ENCODE measurements at regions not wholly inside any gene's neighbourhood (a gene's known extent, or its start where the extent isn't known, plus 50 kb on each side); places are given as distances from the start of the nearest gene placed in this dataset.

DNA sequence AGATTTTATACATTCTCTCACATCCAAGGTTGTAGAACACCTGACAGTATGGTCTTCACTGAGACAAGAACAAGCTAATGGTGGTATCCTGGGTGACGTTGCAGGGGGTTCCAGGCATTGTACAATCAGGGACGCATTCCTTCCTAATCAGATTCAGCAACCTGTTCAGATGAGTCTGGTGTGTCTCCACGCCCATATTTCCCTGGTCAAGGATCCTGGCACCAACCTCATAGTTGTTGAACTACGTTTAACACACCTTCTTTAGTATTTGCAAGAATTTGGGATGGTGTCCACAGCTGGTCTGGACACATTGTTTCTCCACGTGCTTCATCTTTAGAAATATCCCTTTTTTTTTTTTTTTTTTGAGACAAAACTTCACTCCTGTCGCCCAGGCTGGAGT lies 161.0 kb upstream of the CDYL start:
- no peak for DNase-seq

DNA sequence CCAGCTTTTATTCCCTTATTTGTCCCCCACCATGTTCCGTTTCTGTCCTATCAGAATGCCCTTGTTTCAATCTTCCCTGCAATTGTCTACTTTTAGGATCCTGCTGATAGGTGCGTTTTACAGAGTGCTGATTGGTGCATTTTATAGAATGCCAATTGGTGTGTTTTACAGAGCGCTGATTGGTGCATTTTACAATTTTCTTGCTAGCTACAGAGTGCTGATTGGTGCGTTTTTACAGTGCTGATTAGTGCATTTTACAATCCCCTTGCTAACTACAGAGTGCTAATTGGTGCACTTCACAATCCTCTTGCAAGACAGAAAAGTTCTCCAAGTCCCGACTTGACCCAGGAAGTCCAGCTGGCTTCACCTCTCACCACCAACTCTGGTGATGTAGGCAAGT lies 161.6 kb upstream of the CDYL start:
- DNase-seq: no peak

DNA sequence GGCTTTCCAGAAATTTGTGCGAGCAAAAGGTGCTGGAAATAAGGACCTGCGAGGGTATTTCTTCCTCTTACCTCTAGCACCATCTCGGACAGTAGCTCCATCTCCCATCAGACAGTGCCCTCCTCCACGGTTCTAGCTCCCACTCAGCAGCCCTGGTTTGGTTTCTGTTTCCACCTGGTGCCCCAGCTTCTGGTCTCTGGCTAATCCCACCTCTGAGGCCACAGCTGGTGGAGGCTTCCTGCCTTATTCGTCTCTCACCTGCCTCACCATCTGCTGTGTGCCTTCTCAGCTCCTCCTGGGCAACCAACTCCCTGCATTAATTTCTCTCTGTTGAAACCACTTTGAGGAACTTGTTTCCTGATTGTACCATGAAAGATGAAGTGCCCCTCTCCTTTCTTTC lies 162.4 kb upstream of the CDYL start:
- no peak for DNase-seq

DNA sequence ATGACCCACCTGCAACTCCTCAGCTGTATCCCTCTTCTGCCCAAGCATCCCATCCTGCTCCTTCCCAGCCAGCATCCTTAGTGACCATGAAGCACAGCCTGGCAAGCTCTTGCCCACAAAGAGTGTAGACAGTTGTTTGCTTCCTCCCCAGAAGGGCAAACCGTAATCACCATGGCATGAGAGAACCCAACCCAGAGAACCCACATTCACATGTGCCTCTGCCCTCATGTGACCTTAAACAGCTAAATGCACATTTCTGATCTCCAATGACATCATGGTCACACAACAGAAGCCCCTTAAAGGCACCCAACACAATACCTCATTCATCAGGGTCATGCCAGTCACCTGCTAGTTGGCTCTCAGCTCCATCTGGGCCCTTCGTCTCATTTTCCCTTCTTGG lies 162.8 kb upstream of the CDYL start:
- DNase-seq: no peak

DNA sequence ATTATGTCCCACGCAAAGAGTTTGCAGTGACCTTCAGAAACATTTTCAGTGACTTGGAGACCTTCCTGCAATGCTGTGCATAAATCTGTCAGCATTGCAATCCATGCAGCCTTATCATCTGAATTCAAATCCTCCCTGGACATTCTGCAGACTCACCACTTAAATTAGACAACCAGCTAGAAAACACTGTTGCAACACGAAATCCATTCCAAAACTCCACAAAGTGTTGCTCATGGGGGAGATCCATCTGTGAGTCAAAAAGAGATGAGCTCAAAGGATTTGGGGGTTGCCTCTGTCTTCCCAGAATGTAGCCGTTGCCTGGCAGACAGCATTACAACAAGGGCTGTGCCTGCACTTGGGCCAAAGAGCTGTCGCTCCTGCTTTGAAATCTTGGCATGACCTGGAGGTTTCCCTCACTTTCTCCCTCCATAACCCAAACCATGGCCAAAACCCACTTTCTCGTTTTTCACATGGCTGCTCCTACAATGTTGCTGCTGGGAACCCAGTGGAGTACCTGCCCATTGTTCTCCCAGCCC lies 163.5 kb upstream of the CDYL start:
- no peak for DNase-seq

DNA sequence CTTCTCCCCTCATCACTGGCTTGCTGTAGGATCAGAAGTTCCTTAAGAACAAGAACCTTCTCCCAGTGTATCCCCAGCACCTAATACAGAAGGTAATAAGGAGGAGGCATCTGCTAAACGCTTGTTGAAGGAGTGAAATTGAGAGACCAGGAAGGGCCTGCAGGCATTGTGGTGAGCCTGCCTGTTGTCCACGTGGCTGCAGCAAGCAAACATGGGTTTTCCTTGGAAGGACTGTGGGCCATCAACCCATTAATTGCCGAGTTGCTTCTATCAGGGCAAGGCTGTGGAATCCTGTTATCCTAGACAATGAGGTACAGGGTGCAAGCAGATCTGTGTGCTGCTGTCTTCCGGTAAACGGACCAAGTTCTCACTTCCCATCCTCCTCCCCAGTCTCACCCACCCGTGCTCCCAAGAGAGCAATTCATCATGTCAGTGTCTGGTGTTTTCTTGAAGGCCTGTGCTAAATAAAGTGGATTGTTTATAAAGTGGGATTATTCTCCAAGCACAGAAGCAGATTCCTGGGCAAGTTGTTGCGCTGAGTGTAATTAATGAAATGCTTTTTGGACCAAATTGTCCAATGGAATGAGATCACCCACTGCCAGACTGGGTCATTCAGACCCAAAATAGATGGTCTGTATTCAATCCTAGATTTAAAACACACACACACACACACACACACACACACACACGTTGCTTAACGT lies 164.6 kb upstream of the CDYL start:
- no peak for DNase-seq

DNA sequence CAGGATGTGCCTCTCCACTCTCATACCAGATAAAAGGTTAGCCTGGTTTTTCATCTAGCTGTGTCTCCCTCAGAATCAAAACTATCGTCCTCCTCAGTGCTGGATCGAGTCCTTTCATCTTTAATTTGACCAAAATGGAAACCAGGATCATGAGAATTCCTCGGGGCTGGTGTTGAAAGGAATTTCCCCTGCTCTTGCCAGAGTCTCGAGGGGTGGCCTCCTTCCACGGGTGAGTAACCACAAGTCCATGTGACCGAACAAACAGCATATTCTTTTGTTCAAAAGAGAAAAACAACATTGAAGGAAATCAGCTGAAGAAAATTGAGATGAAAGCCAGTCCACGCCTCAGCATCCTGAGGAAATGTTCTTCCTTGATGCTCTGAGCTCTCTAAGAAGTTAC lies 165.9 kb upstream of the CDYL start:
- DNase-seq: no peak

DNA sequence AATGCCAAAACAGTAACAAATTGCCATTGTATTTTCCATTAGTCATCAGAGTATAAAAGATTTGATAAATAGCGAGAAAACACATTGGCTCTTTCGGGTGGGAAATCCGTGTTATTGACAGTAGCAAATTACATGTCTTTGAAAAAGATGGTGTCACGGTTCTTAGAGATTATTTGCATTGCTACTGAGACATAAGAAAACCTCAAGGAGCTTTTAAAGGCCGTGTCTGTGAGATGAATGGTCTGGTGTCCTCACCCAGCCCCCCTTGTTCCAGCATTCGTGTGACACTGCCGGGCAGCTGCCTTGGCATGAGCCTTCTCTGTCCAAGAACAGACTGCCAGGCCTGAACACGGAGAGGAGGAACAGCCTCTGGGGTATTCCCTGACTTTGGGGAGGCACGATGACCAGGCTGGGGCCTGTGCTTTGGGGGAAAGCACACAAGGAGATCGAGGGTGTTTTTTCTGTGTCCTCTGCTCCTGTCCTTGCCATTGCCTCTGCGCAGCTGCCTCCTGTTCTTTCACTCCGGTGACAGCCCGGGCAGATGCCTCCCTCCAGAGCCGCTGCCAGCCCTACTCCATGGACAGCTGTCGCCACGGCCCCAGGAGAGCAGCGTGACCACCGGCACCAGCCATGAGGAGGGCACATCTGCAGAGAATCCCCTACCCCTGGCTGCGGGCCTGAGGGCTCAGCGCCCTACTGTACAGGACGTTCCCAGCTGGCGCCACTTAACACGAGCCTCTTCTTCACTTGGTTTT lies 167.7 kb upstream of the CDYL start:
- DNase-seq: no peak

DNA sequence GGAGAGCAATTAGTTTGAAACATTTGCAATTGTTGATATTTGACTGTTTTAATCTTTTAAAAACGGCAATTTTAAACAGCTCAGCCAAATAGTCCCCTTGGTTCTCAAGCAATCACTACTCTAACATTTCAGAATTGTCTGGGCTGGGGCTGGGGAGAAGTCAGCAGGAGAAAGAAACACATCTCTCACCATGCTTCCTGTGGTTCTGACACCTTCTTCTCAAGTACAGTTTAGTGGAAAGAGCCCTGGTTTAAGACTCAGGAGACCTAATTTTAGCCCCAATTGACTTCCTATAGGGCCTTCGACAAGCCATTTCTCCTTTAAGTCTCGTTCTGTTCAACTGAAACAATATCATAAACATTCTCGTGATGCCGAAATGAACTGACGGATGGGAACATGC lies 168.4 kb upstream of the CDYL start:
- no peak for DNase-seq

DNA sequence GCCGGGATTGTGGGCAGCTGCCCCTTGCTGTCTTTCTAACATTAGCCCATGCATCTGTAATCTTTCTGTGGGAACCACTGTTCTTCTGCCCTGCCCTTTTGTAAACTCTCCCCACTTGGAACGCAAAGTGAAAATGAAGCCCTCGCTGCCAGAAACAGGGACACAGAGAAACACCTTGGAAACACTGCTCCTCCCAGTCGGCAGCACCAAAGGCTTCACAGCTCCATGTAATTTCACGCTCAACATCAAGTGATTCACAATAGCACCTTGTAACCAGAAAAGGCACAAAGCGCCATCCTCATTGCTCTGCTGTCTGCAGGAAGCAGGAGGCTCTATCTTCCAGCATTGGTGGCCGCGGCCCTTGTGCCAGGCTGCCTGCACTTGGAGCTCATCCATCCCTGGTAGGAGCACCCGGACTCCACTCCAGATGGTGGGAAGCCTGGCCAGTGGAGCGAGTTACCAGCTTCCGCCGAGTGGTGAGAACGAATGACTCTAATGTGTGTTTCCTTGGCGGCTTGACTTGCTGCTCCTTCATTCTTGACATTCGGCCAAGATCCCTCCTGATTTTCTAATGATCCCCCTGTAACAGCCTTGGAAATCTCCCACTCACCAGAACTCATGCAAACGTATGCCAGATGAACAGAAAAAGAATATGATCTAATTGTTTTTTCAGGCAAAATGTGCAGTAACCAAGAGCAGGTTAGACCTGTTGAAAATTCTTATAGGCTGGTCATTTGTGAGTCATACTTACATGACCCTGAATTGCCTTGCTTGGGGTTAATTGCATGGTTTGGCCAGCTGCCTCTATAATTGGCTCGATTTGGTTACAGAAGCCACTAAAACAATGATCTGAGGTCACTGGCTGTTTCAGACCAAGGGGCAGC lies 169.1 kb upstream of the CDYL start:
- no peak for DNase-seq

DNA sequence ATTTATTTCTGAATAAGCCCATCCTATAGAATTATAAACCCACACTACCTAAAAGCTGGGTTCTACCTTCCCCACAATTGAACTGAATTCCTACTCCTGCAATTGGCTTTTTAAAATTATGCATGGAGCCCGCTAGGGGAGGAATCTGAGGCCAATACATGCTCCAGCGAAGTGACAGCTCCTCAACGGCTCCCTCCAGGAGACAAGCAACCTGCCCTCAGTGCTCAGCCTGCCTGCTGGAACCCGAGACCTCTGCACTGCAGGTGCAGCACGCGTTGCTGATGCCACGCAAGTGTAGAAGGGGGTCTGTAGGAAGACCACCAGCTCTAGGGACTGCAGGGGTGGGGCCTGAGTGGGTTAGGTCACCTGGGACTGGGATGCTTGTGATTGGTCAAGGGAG lies 170.2 kb upstream of the CDYL start:
- DNase-seq: no peak

DNA sequence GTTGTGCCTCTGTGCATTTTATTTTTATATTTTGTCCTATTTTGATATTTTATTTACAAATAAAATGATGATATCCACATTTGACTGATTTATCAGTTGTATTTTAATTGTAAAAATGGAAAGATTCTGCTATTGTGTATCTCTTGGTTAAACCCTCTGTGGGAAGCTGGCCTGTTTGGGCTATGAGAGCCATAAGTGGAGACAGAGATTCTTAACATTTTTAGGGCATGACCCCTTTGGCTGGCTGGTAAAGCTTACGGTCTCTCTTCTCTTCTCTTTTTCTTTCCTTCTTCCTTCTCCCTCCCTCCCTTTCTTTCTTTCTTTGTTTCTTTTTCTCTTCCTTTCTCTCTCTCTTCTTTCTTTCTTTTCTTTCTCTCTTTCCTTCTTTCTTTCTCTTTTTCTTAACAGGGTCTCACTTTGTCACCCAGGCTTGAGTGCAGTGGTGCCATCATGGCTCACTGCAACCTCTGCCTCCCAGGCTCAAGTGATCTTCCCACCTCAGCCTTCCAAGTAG lies 172.3 kb upstream of the CDYL start:
- no peak for DNase-seq

DNA sequence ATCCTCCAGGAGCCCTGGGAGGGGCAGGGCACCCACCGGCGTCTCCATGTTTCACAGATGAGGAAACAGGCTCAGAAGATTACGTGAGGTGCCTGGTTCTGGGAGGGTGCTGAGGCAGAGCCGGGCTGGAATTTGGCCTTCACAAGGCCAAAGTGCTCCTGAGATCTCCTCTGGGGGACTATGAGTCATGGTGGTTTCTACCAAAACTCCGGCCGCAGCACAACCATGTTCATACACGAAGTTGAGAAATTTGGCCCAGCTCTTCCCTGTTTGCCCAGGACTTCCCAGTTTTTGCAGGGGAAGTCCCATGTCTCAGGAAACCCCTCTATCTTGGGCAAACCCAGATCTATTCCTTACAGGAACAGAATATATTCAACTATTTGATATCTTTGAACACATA lies 172.9 kb upstream of the CDYL start:
- no peak for DNase-seq

DNA sequence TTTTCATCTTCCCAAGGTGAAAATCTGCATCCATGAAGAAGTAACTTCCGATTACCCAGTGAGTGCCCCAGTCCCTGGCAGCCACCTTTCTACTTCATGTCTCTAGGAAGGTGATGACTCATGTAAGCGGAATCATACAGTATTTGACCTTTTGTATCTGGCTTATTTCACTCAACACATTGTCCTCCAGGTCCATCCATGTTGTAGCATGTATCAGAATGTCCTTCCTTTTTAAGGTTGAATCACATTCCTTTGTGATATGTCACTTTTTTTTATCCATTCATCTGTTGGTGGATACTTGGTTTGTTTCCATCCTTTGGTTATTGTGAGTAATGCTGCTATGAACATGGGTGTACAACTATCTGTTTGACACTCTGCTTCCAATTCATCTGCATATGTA lies 176.3 kb upstream of the CDYL start:
- no peak for DNase-seq

DNA sequence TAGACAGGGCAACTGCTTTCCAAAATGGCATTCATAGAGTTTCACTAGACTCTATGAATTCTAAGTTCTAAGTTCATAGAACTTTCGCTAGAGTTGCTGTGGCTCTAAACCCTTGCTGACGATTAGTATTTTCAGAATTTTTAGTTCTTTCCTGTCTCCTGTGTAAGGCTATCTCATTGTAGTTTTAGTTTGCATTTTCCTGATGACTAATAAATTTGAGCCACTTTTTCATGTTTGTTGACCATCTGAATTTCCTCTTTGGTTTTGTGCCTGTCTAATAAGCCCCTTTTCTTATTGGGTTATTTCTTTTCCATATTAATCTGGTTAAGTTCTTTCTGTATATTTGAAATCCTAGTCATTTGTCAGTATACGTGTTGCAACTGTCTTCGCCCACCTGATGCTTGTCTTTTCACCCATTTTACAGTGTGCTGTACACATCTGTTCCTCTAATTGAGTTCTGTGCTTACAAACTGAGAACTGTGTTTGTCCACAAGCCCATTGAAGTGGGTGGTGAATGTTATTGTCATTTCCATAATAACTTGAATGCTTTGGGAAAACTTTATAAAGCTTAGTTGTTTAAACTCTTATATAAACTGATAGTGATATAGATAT lies 177.7 kb upstream of the CDYL start:
- DNase-seq: no peak

DNA sequence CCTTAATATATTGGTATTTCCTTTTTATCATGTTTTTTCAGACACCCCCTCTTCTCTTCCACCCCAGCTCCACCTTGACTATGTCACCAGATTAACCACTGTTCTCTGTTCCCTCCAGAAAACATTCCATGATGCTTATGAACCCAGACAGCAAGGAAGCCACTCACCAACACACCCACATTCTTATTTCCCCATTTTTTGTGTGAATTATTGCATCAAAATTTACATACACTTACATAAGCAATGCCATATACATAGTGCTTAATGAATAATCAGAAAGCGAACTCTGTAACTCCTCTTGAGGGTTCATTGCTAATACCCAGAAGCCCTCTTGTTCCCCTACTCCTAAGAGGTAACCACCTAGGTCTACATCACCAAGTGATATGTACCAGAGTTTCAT lies 182.3 kb upstream of the CDYL start:
- no peak for DNase-seq

DNA sequence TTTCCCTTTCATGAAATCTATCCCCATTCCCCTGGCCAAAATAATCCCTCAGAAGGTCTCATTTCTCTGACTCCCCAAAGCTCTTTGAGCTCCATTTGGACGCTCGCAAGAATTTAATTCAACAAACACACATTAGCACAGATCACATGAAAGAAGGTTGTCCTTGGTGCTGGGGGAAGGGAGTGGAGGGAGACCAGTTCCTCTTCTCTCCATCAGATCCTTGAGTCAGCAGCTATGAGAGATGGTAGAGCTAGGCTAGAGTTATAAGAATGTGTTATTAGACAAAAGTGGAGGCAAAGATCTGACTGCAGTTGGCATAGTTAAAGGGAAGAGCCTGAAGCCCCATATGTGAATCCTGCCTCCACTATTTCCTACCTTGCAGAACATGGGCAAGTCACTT lies 184.2 kb upstream of the CDYL start:
- DNase-seq: no peak

DNA sequence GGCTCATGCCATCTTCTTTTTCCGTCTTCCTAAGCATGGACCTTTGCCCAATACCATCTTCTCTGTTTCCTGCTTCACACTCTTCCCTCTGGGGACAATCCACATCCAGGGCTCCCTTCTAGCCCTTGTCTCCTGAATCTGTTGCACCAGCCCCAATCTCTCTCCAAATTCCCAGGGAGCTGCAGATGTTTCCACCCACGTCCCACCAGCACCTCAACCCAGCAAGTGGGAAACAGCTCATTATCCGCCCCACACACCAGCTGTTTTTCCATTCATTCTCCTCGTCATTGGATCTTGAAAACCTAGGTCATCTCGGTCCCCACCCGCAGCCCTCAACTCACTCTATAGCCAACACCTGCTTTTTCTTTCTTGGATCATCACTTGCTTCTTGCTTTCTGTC lies 185.0 kb upstream of the CDYL start:
- DNase-seq: no peak

DNA sequence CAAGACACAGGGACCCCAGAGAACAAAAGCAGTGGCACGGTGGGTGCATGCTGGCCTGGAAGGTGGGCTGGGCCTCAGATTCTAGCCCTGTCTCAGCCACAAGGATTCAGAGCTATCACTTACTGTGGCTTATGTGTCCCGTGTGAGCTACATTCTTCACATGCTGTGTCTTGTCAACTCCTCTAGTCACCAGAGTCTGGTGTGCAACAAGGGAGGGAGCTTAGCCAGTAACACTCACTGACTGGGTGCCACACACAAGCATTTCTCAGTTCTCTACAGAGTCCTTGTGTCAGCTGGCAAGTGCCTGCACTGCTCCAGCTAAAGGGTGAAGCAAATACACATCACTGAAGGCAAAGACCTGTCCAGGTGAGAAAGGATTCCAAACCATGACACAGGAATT lies 186.9 kb upstream of the CDYL start:
- DNase-seq: no peak

DNA sequence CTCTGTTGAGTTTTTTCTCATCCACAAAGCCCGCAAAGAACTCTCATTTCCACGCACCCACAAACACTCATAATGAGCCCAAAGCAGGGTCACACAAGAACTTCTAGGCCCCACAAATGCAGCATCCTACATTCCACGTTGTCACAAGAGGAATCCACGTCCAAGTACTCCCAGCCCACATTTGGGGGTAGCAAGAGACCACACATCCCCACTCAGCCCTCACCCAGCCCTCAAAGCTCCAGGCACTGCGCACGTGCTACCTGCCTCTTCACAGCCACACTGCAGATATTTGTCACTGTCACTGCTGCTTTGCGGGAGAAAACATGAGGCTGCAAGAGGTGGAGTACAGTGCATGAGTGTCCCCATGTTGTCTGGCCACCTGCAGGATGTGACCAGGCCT lies 187.6 kb upstream of the CDYL start:
- no peak for DNase-seq

DNA sequence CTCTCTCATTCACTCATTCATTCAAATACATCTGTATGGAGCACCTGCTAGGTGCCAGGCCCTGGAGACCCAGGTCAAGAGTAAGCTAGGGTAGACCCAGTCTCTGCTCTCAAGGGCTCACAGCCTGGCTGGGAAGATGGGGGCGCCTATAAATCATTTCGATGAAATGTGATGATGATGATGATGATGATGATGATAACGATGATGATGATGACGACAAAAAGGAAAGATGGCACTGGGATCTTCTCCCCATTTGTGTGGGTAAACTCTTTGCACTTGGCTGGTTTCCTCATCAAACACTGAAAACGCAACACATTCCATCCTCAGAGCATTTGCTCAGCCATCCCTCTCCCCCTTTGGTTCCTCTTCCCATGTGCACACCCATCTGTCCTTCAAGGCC lies 188.0 kb upstream of the CDYL start:
- no peak for DNase-seq

DNA sequence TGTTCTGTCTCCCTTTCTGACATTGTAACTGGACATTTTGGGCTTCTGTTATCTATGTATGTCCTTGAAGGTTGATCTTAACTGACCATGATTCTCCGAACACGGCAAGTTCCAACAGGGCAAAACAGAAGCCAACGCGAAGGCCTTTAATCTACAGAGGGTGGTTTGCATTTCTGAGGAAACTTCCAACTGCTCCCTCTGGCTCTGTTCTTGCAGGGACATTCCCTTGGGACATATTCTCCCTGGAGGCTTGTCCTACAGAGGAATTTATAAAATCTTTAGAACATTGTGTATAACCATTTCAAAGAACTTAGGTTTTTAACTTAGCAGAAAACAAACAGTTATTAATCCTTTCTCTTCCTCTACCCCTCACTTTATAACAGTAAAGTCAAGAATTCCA lies 189.0 kb upstream of the CDYL start:
- no peak for DNase-seq

DNA sequence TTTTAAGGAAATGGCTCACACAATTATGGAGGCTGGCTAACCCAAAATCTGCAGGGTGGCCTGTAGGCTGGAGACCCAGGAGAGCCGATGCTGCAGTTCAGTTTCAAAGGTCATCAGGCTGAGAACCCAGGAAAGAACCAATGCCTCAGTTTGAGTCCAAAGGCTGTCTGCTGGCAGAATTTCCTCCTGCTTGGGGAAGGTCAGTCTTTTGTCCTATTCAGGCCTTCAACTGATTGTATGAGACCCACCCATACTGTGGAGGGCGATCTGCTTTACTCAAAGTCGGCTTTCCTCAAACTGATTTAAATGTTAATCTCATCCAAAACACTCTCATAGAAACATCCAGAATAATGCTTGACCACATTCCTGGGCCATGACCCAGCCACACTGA lies 189.7 kb upstream of the CDYL start:
- no peak for DNase-seq

Data from NCI-H1048 (cell line).